Stimulated activated memory B cell treated with anti-CD40 and anti-IgM and Interleukin-4, amounts not matched to agents 10 μg/mL and 1 μg/mL and 100 μg/mL, for 72 hours (primary cell): ENCODE measurements at regions not wholly inside any gene's neighbourhood (a gene's known extent, or its start where the extent isn't known, plus 50 kb on each side); places are given as distances from the start of the nearest gene placed in this dataset.

Experiments
- ATAC-seq: fragments of 150-1000 bp; cut with Tn5 transposase; 2 replicates; pipeline ENCODE4 v1.10.0; 2021
- H3K27ac Mint-ChIP-seq: one replicate; pipeline ENCODE4 v1.8.0; 2022; ENCODE audit warnings: mild to moderate bottlenecking, mixed read lengths
- H3K27me3 Mint-ChIP-seq: one replicate; pipeline ENCODE4 v1.8.0; 2022; ENCODE audit warnings: mixed read lengths
- H3K36me3 Mint-ChIP-seq: one replicate; pipeline ENCODE4 v1.8.0; 2022; ENCODE audit warnings: mixed read lengths
- H3K4me1 Mint-ChIP-seq: one replicate; pipeline ENCODE4 v1.8.0; 2022; ENCODE audit warnings: mixed read lengths
- H3K4me3 Mint-ChIP-seq: one replicate; pipeline ENCODE4 v1.8.0; 2022; ENCODE audit warnings: mild to moderate bottlenecking, moderate library complexity, mixed read lengths
- H3K9me3 Mint-ChIP-seq: one replicate; pipeline ENCODE4 v1.8.0; 2022; ENCODE audit warnings: mixed read lengths

DNA sequence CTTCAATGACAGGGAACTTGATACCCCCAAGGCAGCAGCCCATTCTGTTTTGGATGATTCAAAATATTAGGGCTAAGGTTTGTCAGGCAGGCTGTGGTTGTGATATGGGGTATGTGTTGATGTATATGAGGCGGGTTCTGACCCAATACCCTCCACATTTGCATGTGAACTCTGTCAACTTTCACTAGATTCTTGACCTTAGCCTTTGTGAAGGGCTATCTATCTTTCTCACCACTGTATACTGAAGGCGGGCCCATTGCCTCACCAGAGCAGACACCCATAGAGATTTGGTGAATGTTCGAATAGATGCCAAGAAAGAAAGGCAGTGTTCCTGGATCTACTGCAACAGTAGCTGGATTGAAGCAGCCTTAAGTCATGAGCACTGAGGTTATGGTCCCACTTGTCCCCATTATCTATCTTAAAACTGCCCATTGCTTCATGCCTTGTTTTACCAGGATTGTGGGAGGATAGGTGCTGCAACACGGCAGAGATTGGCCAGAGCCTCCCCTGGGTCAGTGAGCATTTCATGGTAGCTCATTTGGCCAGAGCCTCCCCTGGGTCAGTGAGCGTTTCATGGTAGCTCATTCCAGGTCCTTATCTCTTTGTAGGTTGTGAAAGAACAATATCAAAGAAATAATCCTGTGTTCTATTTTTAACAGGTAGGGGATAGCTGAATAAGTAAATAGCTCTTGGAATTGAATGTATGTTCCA is 399.6 kb downstream of the TMEM135 start:
- no peak overlapping the region for H3K27ac Mint-ChIP-seq

DNA sequence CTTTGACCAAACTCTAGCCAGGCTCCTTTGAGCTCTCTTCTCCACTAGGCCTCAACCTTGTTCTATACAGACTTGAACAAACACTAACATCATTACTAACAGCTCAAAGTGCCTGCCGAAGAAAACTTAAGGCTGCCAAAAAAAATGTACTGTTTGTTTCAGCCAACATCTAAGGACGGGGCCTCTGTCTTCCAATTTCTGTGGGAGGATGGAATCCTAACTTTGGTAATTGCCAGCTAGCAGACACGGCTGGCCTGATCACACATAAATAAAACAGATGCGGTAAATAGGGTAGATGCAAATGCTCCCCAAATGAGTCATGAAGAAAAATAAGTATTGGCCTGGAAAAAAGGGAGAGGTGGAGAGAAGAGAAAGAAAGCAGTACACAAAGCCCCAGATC is 394.3 kb downstream of the TMEM135 start:
- ATAC-seq, result no peak
- no peak overlapping the region for H3K27ac Mint-ChIP-seq
- peaks cover 4% of the 10 kb centered on the region for H3K9me3 Mint-ChIP-seq
- H3K4me3 Mint-ChIP-seq, result no peak overlapping the region
- no peaks in the 10 kb centered on the region for H3K27me3 Mint-ChIP-seq
- H3K4me1 Mint-ChIP-seq, result no peaks in the 10 kb centered on the region
- no peaks in the 10 kb centered on the region for H3K36me3 Mint-ChIP-seq

More for the DNA sequence above, 399.6 kb downstream of the TMEM135 start:
- peak; percentile 4 for ATAC-seq
- H3K27me3 Mint-ChIP-seq, result no peaks in the 10 kb centered on the region
- H3K4me1 Mint-ChIP-seq, result no peaks in the 10 kb centered on the region
- H3K9me3 Mint-ChIP-seq, result no peaks in the 10 kb centered on the region
- H3K36me3 Mint-ChIP-seq, result no peaks in the 10 kb centered on the region
- H3K4me3 Mint-ChIP-seq, result no peak overlapping the region

DNA sequence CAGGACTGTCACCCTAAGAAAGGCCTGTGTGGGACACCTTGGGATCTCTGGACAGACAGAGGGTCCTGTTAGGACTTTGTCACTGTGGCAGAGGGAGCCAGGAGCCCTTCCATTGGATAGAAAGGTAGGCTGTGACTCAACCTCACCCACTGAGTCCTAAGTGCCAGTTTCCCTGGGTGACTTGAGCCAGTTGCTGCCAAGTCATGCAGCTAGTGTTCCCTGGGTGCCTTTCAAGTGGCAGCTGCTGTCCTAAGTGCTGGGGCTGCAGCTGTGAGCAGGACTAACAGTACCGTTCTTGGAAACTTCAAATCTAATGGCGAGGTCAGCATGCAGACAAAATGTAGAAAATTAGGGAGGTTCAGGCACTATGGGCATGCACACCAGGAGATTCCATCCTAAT is 393.7 kb downstream of the TMEM135 start:
- peaks cover 4% of the 10 kb centered on the region for H3K9me3 Mint-ChIP-seq
- no peaks in the 10 kb centered on the region for H3K36me3 Mint-ChIP-seq
- H3K4me3 Mint-ChIP-seq, result no peak overlapping the region
- no peaks in the 10 kb centered on the region for H3K4me1 Mint-ChIP-seq
- no peak for ATAC-seq
- no peaks in the 10 kb centered on the region for H3K27me3 Mint-ChIP-seq
- H3K27ac Mint-ChIP-seq, result no peak overlapping the region

DNA sequence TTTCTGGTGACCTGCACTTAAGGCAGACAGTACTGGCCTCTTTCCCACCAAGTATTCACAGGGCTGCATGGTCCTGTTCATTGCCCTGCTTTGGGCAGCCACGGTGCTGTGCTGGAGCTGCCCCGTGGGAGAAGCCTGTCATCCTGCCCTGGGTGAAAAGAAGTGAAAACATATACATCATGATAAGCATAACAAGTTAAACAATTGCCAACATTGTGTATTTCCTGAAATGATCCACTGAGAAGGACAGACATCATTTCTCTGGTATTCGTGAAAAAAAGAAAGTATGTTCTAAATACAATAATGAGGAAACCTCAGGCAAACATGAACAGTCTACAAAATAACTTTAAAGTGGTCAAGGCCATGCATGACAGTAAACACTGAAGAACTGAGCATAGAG is 393.1 kb downstream of the TMEM135 start:
- no peaks in the 10 kb centered on the region for H3K27me3 Mint-ChIP-seq
- H3K4me3 Mint-ChIP-seq, result no peak overlapping the region
- H3K36me3 Mint-ChIP-seq, result no peaks in the 10 kb centered on the region
- no peak for ATAC-seq
- no peaks in the 10 kb centered on the region for H3K4me1 Mint-ChIP-seq
- H3K27ac Mint-ChIP-seq, result no peak overlapping the region
- peaks cover 4% of the 10 kb centered on the region for H3K9me3 Mint-ChIP-seq

DNA sequence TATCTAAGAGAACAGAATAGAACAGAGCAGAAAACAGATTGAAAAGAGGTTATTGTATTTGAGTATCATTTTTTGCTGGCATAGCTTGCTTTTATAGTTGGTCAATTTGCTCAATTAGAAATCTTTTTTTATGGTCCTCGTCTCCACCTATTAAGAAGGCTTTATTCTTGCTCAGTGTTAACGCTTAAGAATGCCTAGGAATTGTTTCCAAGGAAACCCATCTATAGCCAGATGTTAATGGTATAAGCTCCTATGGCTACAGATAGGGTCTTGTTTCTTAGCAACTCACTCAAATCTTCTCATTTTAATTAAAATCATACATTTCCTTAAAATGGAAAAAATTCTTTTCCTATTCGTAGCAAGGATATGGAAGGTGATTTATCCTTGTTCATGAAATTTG is 392.3 kb downstream of the TMEM135 start:
- Mint-ChIP-seq H3K4me1 (no peaks in the 10 kb centered on the region), H3K27me3 (no peaks in the 10 kb centered on the region), H3K4me3 (no peak overlapping the region), H3K36me3 (no peaks in the 10 kb centered on the region), H3K9me3 (peaks cover 4% of the 10 kb centered on the region), H3K27ac (no peak overlapping the region)
- ATAC-seq, result no peak

DNA sequence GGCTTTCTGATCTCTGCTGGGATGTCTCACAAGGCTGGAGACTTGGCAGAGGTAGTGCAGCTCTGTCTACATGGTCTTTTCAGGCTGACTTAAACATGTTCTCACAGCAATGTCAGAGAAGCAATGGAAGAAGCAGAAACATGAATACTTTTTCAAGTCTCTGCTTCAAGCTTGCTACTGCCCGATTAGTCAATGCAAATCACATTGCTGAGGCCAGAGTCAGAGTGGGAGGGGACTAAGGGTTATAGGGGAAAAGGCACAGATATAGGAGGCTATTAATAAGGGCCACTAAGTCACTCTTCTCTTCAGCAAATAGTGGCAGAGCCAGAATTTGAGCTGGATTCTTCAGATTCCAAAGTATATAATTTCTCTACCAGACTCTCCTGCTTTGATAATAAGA is 390.5 kb downstream of the TMEM135 start:
- Mint-ChIP-seq H3K4me3 (no peak overlapping the region), H3K27ac (no peak overlapping the region), H3K4me1 (no peaks in the 10 kb centered on the region), H3K27me3 (no peaks in the 10 kb centered on the region), H3K9me3 (peaks cover 4% of the 10 kb centered on the region), H3K36me3 (no peaks in the 10 kb centered on the region)
- no peak for ATAC-seq

DNA sequence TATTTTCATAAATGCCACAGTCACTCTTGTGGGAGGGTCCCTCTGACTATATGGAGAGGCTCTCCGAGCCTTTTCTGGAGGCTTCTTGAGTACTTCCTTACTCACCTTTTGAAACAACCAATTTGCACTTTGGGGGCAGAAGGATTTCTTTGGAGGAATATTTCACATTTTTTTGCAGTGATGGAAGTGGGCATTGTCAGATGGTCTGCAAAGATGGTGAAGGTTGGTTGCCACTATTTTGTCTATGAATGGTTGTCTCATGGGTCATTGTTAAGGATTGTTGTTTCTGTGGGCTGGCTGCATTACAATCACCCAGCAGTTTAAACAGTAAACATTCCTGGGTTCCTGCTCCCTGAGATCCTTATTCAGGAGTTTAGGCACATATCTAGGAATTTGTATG is 388.2 kb downstream of the TMEM135 start:
- no peak overlapping the region for H3K27ac Mint-ChIP-seq
- H3K36me3 Mint-ChIP-seq, result no peaks in the 10 kb centered on the region
- no peak overlapping the region for H3K4me3 Mint-ChIP-seq
- ATAC-seq, result no peak
- no peaks in the 10 kb centered on the region for H3K27me3 Mint-ChIP-seq
- H3K9me3 Mint-ChIP-seq, result peaks cover 4% of the 10 kb centered on the region
- no peaks in the 10 kb centered on the region for H3K4me1 Mint-ChIP-seq

DNA sequence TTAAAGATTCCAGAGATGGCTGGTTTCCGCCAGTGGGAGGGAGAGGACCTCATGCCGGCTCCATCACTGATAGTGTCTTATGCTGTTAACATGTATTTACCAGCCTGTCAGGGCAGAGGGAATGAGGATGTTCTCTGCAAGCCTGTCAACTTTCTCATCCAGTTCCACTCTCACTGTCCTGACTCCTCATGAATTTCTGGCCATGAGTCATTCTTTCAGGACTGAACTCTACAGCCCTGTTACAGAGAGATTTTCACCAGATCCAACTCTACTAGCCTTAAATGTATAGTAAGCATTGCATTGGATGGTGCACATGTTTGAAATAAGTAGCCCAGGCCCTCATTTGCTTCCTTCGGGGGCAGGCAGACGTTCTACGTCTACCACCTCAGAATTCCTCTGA is 387.7 kb downstream of the TMEM135 start:
- Mint-ChIP-seq H3K9me3 (peaks cover 4% of the 10 kb centered on the region), H3K27ac (no peak overlapping the region), H3K4me1 (no peaks in the 10 kb centered on the region), H3K4me3 (no peak overlapping the region), H3K36me3 (no peaks in the 10 kb centered on the region), H3K27me3 (no peaks in the 10 kb centered on the region)
- ATAC-seq, result no peak

DNA sequence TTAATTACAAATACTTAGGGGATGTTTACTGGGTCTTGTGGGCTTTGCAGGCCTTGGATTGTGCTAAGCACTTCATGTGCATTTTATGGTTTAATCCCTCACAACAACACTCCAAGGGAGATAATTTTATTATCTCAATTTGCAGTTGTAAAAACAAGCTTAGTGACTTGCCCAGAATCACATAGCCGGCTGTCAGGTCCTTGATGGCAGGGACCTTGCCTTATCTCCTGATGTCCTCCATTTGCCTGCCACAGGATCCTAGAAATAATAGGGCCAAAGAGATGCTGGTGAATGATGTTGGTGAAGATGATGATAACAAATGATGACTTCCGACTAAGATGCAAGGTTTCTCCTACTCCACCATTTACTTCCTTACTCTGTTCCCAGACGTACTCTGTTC is 385.4 kb downstream of the TMEM135 start:
- no peaks in the 10 kb centered on the region for H3K27me3 Mint-ChIP-seq

DNA sequence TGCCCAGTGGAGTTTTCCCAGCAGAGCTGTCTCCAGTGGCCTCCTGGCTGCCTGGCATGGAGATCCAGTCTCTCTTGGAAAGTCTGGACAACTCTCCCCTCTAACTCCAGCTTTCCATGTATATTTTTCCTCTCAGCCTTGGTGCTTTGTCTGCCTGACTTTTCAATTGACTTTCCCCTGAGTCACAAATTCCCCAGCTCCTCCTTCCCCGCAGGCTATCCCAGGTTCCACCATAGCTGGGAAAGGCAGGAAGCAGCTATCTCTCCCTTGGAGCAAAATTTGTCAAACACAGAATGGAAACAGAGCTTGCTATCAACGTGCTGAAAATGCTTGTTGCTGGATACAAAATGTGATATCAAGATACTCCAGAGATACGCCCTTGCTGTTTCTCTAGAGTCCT is 384.8 kb downstream of the TMEM135 start:
- Mint-ChIP-seq H3K9me3 (peaks cover 2% of the 10 kb centered on the region), H3K36me3 (no peaks in the 10 kb centered on the region), H3K4me1 (no peaks in the 10 kb centered on the region), H3K27me3 (no peaks in the 10 kb centered on the region), H3K27ac (no peak overlapping the region), H3K4me3 (no peak overlapping the region)
- ATAC-seq, result no peak

More for the DNA sequence above, 385.4 kb downstream of the TMEM135 start:
- no peak for ATAC-seq
- H3K4me3 Mint-ChIP-seq, result no peak overlapping the region
- no peak overlapping the region for H3K27ac Mint-ChIP-seq
- H3K9me3 Mint-ChIP-seq, result peaks cover 4% of the 10 kb centered on the region
- H3K4me1 Mint-ChIP-seq, result no peaks in the 10 kb centered on the region
- no peaks in the 10 kb centered on the region for H3K36me3 Mint-ChIP-seq

DNA sequence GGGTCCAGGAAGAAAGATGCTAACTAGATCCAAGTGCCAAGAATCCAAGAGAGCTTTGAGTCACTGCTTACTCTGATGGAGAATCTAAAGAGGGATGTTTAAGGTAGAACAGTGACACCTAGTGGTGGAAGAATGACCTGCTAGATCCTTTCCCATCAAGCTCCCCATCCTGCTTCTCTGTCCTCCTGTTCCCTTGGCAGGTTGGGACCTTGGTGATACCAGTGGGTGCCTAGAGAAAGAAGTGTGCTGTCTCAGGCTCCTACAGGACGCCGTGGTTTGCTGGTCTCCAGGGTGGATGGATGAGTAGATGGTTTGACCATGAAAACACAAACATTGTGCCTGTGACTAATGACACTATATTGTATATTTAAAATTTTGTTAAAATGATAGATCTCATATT is 383.7 kb downstream of the TMEM135 start:
- Mint-ChIP-seq H3K9me3 (no peaks in the 10 kb centered on the region), H3K4me3 (no peak overlapping the region), H3K36me3 (no peaks in the 10 kb centered on the region), H3K4me1 (no peaks in the 10 kb centered on the region), H3K27ac (no peak overlapping the region), H3K27me3 (no peaks in the 10 kb centered on the region)
- no peak for ATAC-seq

DNA sequence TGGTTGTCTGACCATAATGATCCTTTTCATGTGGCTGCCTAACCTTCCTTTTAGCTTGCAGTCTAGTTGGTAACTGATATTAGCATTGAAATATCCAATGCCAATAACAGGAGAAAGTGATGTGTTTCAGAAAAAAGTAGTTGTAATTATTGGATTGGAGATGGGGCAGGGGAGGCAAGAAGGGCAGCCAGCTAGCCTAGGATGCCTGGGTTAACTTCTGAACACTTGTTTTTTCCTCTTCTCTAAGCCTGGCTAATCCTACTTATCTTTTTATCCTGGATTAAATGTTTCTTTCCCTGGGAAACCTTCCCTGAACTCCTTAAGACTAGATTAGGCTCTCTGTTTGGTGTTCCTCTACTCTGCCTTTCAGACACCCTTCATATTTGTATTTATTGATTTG is 380.2 kb downstream of the TMEM135 start:
- Mint-ChIP-seq H3K4me1 (no peaks in the 10 kb centered on the region), H3K27ac (no peak overlapping the region), H3K36me3 (no peaks in the 10 kb centered on the region), H3K9me3 (no peaks in the 10 kb centered on the region), H3K4me3 (no peak overlapping the region), H3K27me3 (no peaks in the 10 kb centered on the region)
- ATAC-seq, result no peak

DNA sequence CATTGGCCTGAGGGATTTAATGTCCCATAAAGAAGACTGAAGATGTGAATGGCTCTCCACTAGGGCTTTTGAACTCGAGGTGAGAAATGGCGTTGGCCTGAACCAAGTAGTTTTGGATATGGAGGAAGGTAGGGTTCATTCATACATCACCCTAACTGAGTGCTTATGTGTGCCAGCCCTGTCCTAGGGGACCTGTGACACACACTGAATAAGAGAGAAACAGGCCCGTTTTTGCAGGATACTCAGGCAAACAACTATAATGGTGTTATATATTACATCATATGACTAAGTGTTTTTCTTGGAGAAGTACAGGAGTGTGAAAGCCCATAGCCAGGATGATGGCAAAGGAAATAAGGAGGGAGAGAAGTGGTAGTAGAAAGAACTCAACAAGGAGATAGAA is 368.1 kb downstream of the TMEM135 start:
- H3K36me3 Mint-ChIP-seq, result no peaks in the 10 kb centered on the region
- H3K27me3 Mint-ChIP-seq, result no peaks in the 10 kb centered on the region
- H3K9me3 Mint-ChIP-seq, result peaks cover 2% of the 10 kb centered on the region
- H3K4me3 Mint-ChIP-seq, result no peak overlapping the region
- ATAC-seq, result no peak
- no peaks in the 10 kb centered on the region for H3K4me1 Mint-ChIP-seq
- no peak overlapping the region for H3K27ac Mint-ChIP-seq

DNA sequence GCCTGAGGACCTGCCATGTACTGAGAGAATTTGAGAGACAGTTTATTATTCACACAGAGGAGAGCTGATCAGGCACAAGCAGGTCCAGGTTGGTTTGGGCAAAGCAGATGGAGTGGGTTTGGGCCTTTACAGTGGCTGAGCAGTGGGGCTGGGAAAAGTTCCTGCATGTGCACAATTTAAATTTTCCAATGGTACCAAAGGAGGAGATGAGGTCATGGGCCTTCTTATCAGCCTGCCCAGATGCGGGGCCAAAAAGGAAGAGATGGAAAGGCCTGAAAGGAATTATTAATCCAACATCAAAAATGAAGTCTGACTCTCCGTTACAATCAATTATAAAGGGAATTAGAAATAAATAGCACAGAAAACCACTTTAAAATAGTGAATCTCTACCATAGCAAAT is 367.6 kb downstream of the TMEM135 start:
- H3K4me1 Mint-ChIP-seq, result no peaks in the 10 kb centered on the region
- H3K27ac Mint-ChIP-seq, result no peak overlapping the region
- no peak overlapping the region for H3K4me3 Mint-ChIP-seq
- no peaks in the 10 kb centered on the region for H3K27me3 Mint-ChIP-seq
- H3K9me3 Mint-ChIP-seq, result peaks cover 2% of the 10 kb centered on the region
- ATAC-seq, result no peak
- no peaks in the 10 kb centered on the region for H3K36me3 Mint-ChIP-seq

DNA sequence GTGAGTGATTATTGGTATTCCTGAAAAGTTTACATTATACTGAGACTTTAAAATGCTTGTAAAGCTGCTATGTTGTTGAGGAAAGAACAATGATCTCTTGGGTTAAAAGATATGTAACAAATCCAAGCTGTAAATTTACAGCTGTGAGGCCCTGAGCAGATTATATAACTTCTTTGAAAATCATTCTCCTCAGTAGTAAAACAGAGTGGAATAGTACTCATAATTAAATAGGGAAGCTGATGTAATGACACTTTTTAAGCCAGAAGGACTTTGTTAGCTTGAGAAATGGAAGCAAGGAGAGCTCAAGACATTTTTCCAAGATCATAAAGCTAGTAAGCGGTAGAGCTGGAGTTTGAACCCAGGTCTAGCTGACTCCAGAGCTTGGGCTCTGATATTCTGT is 363.9 kb downstream of the TMEM135 start:
- Mint-ChIP-seq H3K27ac (no peak overlapping the region), H3K27me3 (no peaks in the 10 kb centered on the region), H3K4me1 (no peaks in the 10 kb centered on the region), H3K36me3 (no peaks in the 10 kb centered on the region), H3K9me3 (peaks cover 2% of the 10 kb centered on the region), H3K4me3 (no peak overlapping the region)
- no peak for ATAC-seq

DNA sequence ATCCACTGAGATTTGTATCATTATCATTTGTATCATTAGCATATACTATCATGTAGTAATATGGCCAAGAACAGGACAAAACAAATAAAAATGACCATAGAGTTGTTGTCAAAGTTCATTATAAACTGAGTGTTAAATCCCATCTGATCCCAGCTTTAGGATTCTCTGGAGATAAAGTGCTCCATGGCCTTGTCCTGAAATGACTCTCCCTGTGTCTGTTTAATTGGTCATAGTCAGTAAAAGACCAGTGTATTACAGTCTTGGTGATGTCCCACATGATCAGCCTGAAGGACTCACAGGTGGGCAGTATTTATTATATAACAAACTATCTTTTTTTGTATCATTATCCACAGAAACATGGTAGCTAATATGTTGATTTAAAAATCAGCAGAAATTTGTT is 361.6 kb downstream of the TMEM135 start:
- no peak for ATAC-seq
- no peaks in the 10 kb centered on the region for H3K4me1 Mint-ChIP-seq
- no peak overlapping the region for H3K4me3 Mint-ChIP-seq
- peaks cover under 1% of the 10 kb centered on the region for H3K9me3 Mint-ChIP-seq
- no peaks in the 10 kb centered on the region for H3K27me3 Mint-ChIP-seq
- H3K27ac Mint-ChIP-seq, result no peak overlapping the region
- no peaks in the 10 kb centered on the region for H3K36me3 Mint-ChIP-seq

DNA sequence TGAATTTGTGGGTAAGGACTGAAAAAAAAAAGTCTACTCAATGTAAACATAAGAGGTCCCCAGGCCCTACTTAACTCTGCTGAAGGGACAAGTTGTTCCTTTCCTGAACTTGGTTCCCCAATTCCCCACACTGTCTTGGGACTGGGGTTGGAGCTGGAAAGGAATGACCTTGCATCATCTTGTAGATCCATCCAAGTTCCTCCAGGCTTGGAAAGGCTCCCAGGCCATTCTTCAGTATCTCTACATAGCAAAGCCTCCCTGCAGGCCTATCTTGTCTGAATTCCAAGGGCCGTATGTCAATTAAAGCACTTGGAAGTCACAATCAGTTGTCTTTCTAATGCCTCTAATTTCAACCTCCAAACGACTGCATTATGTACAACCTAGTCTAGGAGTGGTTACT is 361.2 kb downstream of the TMEM135 start:
- Mint-ChIP-seq H3K27ac (no peak overlapping the region), H3K4me1 (no peaks in the 10 kb centered on the region)
- ATAC-seq, result no peak

More for the DNA sequence above, 361.2 kb downstream of the TMEM135 start:
- no peaks in the 10 kb centered on the region for H3K27me3 Mint-ChIP-seq
- no peak overlapping the region for H3K4me3 Mint-ChIP-seq
- no peaks in the 10 kb centered on the region for H3K9me3 Mint-ChIP-seq
- H3K36me3 Mint-ChIP-seq, result no peaks in the 10 kb centered on the region
